HUES64 (cell line): ENCODE measurements at regions not wholly inside any gene's neighbourhood (a gene's known extent, or its start where the extent isn't known, plus 50 kb on each side); places are given as distances from the start of the nearest gene placed in this dataset.
"Not testable (repeated sequence)": the region's sequence is repeated elsewhere in the genome, so short reads cannot be mapped to it uniquely, and the experiment has no call there.

Experiments
- H3K27ac ChIP-seq: 2 replicates; pipeline ENCODE4 v1.7.0; 2013; ENCODE audit warnings: low read depth, low read length, inconsistent platforms
- H3K27me3 ChIP-seq: 2 replicates; pipeline ENCODE4 v1.6.1; 2013; ENCODE audit warnings: mild to moderate bottlenecking, low read length; ENCODE audit not compliant: insufficient read depth
- H3K36me3 ChIP-seq: 2 replicates; pipeline ENCODE4 v1.6.1; 2013; ENCODE audit warnings: mild to moderate bottlenecking, low read length; ENCODE audit not compliant: insufficient read depth
- H3K4me1 ChIP-seq: 2 replicates; pipeline ENCODE4 v1.6.1; 2013; ENCODE audit warnings: mild to moderate bottlenecking, low read length, moderate library complexity; ENCODE audit not compliant: insufficient read depth
- H3K4me3 ChIP-seq: 2 replicates; pipeline ENCODE4 v1.5.1; 2013; ENCODE audit warnings: mild to moderate bottlenecking, low read length, moderate library complexity
- H3K9ac ChIP-seq: 2 replicates; pipeline ENCODE4 v1.6.1; 2013; ENCODE audit warnings: mild to moderate bottlenecking, low read depth, low read length
- H3K9me3 ChIP-seq: 2 replicates; pipeline ENCODE4 v1.6.1; 2013; ENCODE audit warnings: low read depth, low read length; ENCODE audit not compliant: insufficient read depth
- WGBS: fragments of 150-250, 120-280 bp; methylation state at CpG from one replicate; pipeline ENCODE4 v1.1.7; 2013; ENCODE audit warnings: missing lambda C conversion rate; 5-methylcytosine and 5-hydroxymethylcytosine counted together

DNA sequence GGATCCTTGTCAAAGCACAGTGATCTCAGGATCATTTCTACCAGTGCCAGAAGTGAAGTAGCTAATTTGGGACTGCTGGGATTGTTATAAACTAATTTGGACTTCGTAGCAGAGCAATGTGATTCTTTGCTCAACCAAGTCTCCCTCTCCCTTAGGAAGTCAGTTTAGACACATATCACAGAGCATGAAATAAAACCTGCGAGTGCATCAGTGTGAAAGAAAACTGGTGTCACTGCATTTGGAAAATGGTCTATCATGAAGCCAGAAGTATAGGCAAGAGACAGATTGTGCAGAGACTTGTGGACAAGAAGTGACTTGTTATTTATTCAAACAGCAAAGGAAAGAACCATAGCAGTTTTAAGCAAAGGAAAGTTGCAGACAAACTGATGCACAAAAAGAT is 560.5 kb upstream of the NRG3 start:
- H3K9ac ChIP-seq, result no peak overlapping the region
- H3K4me1 ChIP-seq, result no peaks in the 10 kb centered on the region
- no peak overlapping the region for H3K4me3 ChIP-seq
- H3K27ac ChIP-seq, result no peak overlapping the region
- H3K27me3 ChIP-seq, result no peaks in the 10 kb centered on the region
- WGBS, result 90% methylated on average over 2 of the region's 2 CpGs
- H3K9me3 ChIP-seq, result no peaks in the 10 kb centered on the region
- H3K36me3 ChIP-seq, result no peaks in the 10 kb centered on the region

- no peaks in the 10 kb centered on the region for H3K36me3 ChIP-seq
- no peaks in the 10 kb centered on the region for H3K4me1 ChIP-seq
- H3K9ac ChIP-seq, result no peak overlapping the region
- no peaks in the 10 kb centered on the region for H3K27me3 ChIP-seq
- H3K4me3 ChIP-seq, result no peak overlapping the region
- H3K27ac ChIP-seq, result no peak overlapping the region
- no peaks in the 10 kb centered on the region for H3K9me3 ChIP-seq
- WGBS, result 100% methylated on average over 2 of the region's 3 CpGs
These were observed 560.0 kb upstream of the NRG3 start for GRCh38 chr10:81315026-81315425.

DNA sequence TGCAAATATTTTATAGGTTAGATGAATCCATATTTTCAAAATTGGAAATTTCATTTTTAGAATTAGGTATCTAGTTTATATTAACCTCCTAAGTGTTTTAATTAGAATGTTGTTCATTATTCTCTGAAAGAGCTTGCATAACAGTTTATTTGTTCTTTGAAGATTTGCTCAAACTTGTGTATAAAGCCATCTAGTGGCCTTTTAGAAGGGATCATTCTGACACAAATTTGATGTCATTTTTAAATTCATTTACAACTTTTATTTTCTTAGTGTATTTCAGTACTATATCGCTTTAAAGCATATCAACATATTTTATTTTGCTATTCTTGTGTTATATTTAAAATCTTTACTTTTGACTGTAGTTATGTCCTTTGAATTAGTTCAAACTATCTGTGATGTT is 527.0 kb upstream of the NRG3 start:
- Histone ChIP-seq H3K9me3 (peaks cover 3% of the 10 kb centered on the region; the same call in 1 of the 2 replicates), H3K36me3 (no peaks in the 10 kb centered on the region), H3K4me1 (no peaks in the 10 kb centered on the region), H3K4me3 (no peak overlapping the region), H3K9ac (no peak overlapping the region), H3K27me3 (no peaks in the 10 kb centered on the region), H3K27ac (no peak overlapping the region)
- WGBS, result no CpG with 5 or more reads among the region's 1 CpG

GRCh38 chr10:81367132-81367531 is 507.9 kb upstream of the NRG3 start:
- H3K27me3 ChIP-seq, result no peaks in the 10 kb centered on the region
- WGBS, result 24% methylated on average over 2 of the region's 2 CpGs
- no peaks in the 10 kb centered on the region for H3K36me3 ChIP-seq
- H3K27ac ChIP-seq, result no peak overlapping the region
- H3K4me3 ChIP-seq, result no peak overlapping the region
- H3K9me3 ChIP-seq, result no peaks in the 10 kb centered on the region
- H3K9ac ChIP-seq, result no peak overlapping the region
- H3K4me1 ChIP-seq, result no peaks in the 10 kb centered on the region

DNA sequence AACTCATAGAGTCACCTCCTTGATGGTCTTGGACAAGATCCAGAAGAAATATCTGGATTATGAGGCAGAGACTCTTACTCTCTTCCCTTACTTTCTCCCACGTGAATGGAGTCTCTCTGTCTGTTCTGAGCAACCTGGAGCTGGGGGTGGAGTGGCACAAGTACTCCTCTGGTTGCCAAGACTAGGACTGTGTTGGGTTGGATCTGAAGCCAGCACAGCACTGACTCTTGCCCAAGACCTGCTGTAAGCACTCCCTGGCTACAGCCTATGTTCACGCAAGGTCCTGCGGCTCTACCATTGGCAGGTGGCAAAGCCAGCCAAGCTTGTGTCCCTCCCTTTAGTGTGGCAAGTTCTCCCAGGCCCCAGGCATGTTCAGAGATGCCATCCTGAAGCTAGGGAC is 488.2 kb upstream of the NRG3 start:
- H3K9ac ChIP-seq, result no peak overlapping the region
- H3K36me3 ChIP-seq, result no peaks in the 10 kb centered on the region
- H3K4me1 ChIP-seq, result no peaks in the 10 kb centered on the region
- H3K4me3 ChIP-seq, result no peak overlapping the region
- H3K9me3 ChIP-seq, result no peaks in the 10 kb centered on the region
- no peak overlapping the region for H3K27ac ChIP-seq
- WGBS, result 93% methylated on average over 3 of the region's 3 CpGs
- no peaks in the 10 kb centered on the region for H3K27me3 ChIP-seq

DNA sequence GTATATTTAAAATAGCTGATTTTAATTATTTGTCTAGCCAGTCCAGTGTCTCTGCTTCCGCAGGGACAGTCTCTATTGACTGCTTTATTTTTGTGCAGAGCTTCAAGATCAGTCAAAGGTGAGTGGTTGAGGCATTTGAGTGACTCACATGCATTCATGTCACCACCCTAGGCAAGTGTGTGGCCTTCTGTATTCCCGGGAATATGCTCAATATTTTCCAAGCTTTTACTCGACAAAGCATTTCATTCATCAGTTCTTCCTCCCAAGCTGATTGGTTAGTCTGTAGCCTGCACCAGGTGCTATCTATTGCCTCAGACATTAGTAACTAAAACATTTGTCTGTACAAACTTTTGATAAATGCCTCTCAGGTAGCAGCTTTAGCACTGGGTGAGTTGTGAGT is 471.5 kb upstream of the NRG3 start:
- Histone ChIP-seq H3K4me3 (no peak overlapping the region), H3K27me3 (no peaks in the 10 kb centered on the region), H3K9me3 (no peaks in the 10 kb centered on the region), H3K9ac (no peak overlapping the region), H3K36me3 (no peaks in the 10 kb centered on the region), H3K4me1 (no peaks in the 10 kb centered on the region), H3K27ac (no peak overlapping the region)
- WGBS, result 92% methylated on average over 3 of the region's 3 CpGs

DNA sequence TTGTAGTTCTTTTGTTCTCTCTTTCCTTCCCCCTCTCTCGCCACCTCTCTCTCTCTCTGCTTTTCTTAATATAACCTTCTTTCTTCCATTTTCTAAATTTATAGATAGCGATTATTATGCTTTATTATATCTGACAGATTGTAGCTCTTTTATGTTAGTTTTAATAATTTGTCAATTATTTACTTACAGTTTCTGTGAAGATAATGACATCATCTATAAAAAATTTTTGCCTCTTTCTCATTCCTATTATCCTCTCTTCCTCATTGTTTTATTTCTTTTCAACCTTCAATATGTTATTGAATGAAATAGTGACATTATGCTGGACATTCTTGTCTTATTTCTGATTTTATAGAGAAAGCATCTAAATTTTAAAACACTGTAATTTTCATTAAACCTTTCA is 469.6 kb upstream of the NRG3 start:
- WGBS, result 86% methylated on average over 1 of the region's 2 CpGs
- H3K4me1 ChIP-seq, result no peaks in the 10 kb centered on the region

GRCh38 chr10:81414038-81414437 is 461.0 kb upstream of the NRG3 start:
- Histone ChIP-seq H3K9me3 (no peaks in the 10 kb centered on the region), H3K9ac (no peak overlapping the region), H3K36me3 (no peaks in the 10 kb centered on the region), H3K27me3 (no peaks in the 10 kb centered on the region), H3K4me3 (no peak overlapping the region), H3K4me1 (no peaks in the 10 kb centered on the region), H3K27ac (no peak overlapping the region)
- WGBS, result 26% methylated on average over 1 of the region's 1 CpG

More for the DNA sequence above, 469.6 kb upstream of the NRG3 start:
- H3K9ac ChIP-seq, result no peak overlapping the region
- H3K4me3 ChIP-seq, result no peak overlapping the region
- no peaks in the 10 kb centered on the region for H3K9me3 ChIP-seq
- H3K27ac ChIP-seq, result no peak overlapping the region
- H3K36me3 ChIP-seq, result no peaks in the 10 kb centered on the region
- H3K27me3 ChIP-seq, result no peaks in the 10 kb centered on the region

DNA sequence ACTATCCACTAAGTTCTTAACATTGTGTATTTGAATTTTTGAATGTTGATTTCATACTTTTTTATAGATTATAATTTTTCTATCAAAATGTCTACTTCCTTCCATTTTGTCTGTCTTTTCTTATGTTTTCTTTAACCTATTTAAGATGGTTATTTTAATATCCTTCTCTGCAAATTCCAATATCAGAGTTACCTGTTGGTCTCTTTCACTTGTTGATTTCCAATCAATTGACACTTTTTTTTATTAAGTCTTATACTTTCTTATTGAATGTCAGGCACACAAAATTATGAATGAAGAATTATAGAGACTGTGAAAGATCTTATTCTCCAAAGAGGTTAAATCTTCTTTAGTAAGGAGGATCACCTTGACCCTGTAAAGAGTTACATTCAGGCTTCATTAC is 448.3 kb upstream of the NRG3 start:
- no peaks in the 10 kb centered on the region for H3K27me3 ChIP-seq
- H3K9ac ChIP-seq, result no peak overlapping the region
- no peaks in the 10 kb centered on the region for H3K36me3 ChIP-seq
- no peaks in the 10 kb centered on the region for H3K4me1 ChIP-seq
- no peak overlapping the region for H3K4me3 ChIP-seq
- no peak overlapping the region for H3K27ac ChIP-seq
- no peaks in the 10 kb centered on the region for H3K9me3 ChIP-seq

GRCh38 chr10:81428456-81429134 is 446.4 kb upstream of the NRG3 start:
- Histone ChIP-seq H3K4me3 (no peak overlapping the region), H3K27me3 (no peaks in the 10 kb centered on the region), H3K4me1 (no peaks in the 10 kb centered on the region), H3K36me3 (no peaks in the 10 kb centered on the region), H3K27ac (no peak overlapping the region), H3K9me3 (no peaks in the 10 kb centered on the region), H3K9ac (no peak overlapping the region)
- WGBS, result 76% methylated on average over 1 of the region's 2 CpGs

DNA sequence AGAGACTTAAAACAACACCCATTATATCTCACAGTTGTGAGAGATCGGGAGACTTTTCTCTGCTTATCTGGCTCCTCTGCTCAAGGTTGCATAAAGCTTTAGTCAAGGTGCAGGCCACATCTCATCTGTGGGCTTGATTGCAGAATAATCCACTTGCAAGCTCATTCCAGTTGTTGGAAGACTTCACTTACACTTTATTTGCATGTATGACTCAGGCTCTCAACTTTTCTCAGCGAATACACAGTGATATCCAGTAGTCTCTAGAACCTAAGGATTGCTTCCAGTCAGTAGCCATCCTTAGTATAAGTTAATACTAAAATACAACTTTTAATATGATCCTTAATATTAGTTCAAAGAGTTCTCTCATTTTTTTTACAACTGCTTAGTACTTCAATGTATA is 435.5 kb upstream of the NRG3 start:
- Histone ChIP-seq H3K4me1 (no peaks in the 10 kb centered on the region), H3K27ac (no peak overlapping the region), H3K9me3 (no peaks in the 10 kb centered on the region), H3K36me3 (no peaks in the 10 kb centered on the region), H3K27me3 (no peaks in the 10 kb centered on the region), H3K4me3 (no peak overlapping the region), H3K9ac (no peak overlapping the region)
- 85% methylated on average over 2 of the region's 2 CpGs for WGBS

DNA sequence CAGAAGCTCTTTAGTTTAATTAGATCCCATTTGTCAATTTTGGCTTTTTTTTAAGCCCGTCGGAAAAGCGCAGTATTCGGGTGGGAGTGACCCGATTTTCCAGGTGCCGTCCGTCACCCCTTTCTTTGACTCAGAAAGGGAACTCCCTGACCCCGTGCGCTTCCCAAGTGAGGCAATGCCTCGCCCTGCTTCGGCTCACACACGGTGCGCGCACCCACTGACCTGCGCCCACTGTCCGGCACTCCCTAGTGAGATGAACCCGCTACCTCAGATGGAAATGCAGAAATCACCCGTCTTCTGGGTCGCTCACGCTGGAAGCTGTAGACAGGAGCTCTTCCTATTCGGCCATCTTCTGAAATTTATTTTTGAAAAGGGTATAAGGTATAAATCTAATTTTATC is 433.4 kb upstream of the NRG3 start:
- not testable (repeated sequence) for H3K4me3 ChIP-seq
- 93% methylated on average over 20 of the region's 21 CpGs for WGBS

More for the DNA sequence above, 433.4 kb upstream of the NRG3 start:
- not testable (repeated sequence) for H3K27me3 ChIP-seq, H3K27ac ChIP-seq, H3K9me3 ChIP-seq, H3K9ac ChIP-seq, H3K4me1 ChIP-seq, H3K36me3 ChIP-seq
